GM18502 (cell line): ENCODE measurements at regions not wholly inside any gene's neighbourhood (a gene's known extent, or its start where the extent isn't known, plus 50 kb on each side); places are given as distances from the start of the nearest gene placed in this dataset.

Source experiments
- ATAC-seq: cut with Tn5 transposase; IDR thresholded peaks from one replicate; pipeline ENCODE4 v1.9.1; 2021; ENCODE audit warnings: mild to moderate bottlenecking; ENCODE audit not compliant: unreplicated experiment, poor library complexity

DNA sequence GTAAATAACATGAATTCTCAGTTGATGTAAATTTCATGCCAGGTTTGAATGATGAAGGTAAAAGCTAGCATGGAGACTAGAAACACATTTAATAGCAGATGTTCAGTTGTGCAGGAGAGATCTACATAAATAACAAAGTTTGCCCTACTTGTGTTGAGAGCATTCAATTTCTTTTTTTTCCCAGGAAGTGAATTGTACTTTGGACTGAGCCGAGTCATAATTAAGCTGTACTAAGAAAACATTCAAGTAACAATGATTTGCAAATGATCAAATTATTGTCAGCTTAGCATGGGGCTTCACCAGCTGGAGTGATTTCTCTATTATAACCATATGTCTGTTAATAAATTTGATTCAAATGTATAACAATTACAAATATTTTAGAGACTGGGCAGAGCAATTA, 893.5 kb upstream of the MAP3K7 start:
- ATAC-seq = no peak

- no peak for ATAC-seq
Measured at GRCh38 chr6:91477688-91478087, 890.8 kb upstream of the MAP3K7 start.

- peak; percentile 80 for ATAC-seq
Measured at GRCh38 chr6:91476000-91476399, 889.1 kb upstream of the MAP3K7 start.

- no peak for ATAC-seq
Measured at GRCh38 chr6:91465393-91465792, 878.5 kb upstream of the MAP3K7 start.

DNA sequence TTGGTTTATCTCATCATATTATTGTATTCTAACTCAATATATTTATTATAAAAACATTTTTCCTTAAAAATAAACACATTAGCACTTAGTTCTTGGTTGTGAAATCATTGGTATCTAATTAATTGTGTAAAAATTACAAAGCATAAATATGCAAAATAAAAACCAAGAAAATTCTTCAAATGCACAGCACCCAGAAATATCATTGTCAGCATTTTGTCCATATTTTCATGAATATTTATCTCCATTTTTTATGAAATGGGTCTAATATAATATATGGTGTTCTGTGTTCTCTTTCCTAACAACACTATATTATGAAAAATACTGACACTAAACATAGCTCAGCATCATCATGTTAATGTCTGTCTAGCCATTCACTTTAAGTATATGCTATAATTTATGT, 877.8 kb upstream of the MAP3K7 start:
- no peak for ATAC-seq

DNA sequence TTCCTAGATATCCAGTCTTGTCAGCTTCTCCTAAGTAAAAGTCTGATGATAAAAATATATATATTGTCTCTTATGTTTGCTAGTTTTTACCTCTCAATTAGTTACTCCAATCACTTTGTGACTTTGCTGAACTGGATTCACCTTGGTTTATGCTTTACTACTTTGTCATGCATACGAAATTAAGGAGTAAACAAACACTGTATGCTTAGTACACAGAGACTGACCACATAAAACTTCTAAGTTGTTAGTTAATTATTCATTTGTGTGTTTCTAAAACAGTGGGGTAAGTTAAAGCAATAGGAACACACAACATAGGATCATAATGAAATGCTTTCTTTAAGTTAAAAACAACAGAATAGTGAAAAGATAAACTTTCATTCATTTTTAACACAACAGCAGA, 877.3 kb upstream of the MAP3K7 start:
- ATAC-seq = no peak

DNA sequence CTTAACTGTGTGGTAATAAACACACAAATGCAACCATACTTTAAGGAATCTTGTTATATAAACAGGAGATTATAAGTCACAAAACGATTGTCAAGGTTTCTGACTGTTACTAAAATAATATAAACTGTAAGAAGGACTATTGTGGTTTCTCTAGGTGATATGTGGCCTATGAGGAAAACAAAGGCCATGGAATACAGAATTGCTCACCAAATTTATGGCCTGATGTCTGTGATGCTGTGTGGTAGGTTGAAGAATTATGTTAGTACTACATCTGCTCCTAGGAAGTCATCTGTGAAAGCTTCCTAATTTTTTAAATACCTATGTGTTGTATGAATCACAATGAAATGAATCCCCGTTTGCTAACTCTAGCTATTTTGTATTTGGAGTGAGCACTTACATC, 875.4 kb upstream of the MAP3K7 start:
- ATAC-seq = no peak

DNA sequence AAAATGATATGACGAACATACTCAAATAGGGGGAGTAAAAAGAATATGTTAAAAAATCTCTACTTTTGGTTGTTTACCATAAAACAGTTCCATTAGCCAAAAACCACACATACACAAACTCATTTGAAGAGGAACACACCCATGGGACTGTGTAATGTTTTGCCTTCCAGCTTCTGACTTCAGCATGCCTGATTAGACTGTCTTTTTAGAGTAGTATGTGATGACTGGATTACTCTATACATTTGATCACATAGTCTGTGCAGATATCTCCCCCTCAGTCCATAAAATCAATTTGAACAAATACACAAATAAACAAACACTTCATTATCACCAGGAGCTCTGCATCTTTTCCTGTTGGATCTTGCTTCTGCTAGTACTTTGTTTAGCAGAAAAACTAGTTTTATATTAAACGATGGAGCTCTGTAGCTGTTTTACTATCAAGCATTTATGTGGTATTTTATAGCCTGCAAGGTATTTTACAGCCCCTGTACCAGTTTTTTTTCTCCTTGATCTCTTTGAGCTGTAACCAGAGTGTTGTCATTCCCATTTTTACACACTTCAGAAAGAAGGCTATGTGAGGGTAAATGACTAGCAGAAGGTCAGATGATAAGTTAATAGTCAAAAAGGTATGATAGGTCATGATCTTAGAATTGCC, 866.5 kb upstream of the MAP3K7 start:
- no peak for ATAC-seq

GRCh38 chr6:91449539-91449938, 862.7 kb upstream of the MAP3K7 start:
- no peak for ATAC-seq

DNA sequence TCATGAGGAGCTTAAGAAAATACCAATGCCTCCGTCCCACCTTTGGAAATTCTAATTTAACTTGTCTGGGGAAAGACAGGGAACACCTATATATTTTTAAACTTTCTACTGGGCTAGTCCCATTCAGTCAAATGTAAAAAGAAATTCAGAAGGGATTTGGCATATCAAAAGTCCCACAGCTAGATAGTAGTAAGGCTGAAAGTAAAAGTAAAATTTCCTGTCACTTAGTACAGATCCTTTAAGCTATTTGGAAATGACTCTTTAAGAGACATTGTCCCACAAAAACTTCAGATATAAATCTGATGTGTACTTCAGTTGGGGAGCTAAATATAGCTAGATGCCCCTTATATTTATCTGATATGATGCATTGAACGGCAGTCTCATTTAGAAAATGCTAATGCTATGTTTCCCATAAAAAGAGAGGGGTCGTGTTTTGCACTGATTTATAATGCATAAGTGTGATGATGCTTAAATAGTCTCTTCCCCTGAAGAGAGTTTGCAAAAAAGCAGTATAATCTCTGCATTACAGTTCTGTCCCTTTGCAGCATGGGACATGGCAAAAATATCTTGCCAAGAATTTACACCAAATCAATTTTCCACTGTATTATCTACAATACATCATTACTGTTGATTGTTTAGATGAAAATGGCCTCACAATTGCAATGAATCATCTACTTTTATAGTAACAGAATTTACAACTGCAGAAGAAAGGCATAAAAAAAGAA, 860.8 kb upstream of the MAP3K7 start:
- peak; percentile 41 for ATAC-seq

- no peak for ATAC-seq
Measured at GRCh38 chr6:91447081-91447480, 860.2 kb upstream of the MAP3K7 start.

DNA sequence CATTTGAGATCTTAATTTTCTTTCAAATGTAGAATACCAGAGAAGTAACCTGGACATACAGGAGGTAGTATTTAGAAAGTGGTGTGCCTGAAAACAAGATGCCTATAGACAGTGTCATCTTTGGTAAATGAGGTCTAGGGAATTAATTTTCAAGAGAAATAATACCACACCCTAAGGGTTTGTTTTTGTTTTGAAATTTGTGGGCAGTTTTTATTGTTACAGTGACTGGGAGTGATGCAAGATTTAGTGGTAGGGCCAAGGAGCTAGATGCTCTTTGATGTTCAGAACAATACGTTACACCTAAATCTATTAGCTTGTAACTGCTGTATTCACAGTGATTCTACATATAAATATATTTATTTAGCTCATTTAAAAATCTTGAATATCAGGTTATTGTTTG, 856.5 kb upstream of the MAP3K7 start:
- no peak for ATAC-seq

GRCh38 chr6:91442342-91442741, 855.5 kb upstream of the MAP3K7 start:
- no peak for ATAC-seq

- ATAC-seq = no peak
Measured at GRCh38 chr6:91438570-91438969, 851.7 kb upstream of the MAP3K7 start.

DNA sequence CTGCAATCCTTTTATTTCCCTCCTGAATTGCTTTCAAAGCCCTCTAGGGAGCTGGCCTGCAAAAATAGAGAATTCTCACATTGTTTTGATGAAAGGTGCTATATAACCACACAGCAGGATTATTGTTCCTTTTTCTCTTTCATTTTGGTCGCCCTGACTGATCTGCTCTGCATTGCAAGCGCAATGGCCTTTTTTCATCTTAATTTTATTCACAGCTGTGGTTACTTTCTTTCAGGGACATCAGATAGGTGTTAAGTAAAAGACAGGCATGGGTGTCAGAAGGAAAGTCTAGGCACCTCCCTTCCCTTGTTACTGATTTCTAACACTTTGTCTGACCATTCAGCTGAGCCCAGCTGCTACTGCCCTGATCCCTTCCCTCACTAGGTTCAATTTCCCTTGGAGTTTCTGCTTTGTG, 850.5 kb upstream of the MAP3K7 start:
- no peak for ATAC-seq

GRCh38 chr6:91436448-91436847, 849.6 kb upstream of the MAP3K7 start:
- ATAC-seq = no peak

DNA sequence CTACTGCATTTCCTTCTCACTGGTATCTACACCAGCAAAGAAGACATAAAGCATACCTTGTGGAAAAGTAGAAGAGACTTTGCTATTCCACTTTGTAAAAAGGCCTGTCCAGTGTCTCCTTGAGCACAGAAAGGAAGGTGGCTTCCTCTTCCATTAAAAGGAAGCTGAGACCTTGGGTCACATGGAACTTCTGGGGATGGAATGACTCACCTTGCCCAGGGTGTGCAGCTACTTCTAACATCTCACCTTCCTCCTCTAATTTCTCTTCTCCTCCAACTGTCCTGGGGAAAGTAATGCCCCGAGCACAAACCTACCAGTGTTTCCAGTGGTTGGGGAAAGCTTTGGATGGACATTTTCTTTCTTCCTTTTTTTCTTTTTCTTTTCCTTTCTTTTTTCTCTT, 848.8 kb upstream of the MAP3K7 start:
- ATAC-seq = no peak

DNA sequence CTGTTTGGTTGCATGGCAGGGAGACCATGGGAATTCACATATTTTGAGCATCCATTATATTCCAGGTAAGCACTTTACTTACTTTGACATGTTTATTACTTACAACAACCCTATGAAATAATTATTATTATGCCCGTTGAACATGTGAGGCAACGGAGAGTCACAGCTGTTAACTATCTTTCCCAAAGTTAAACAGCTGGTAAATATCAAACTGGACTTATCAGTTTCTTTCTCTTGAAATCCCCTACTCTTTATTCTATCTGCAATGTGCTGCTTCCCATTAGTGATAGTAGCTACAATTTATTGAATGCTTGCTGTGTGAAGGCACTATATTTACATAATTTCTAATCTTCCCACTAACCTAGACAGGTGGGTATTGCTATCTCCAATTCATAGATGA, 847.7 kb upstream of the MAP3K7 start:
- ATAC-seq = no peak

- ATAC-seq = no peak
Measured at GRCh38 chr6:91433660-91434534, 847.0 kb upstream of the MAP3K7 start.

GRCh38 chr6:91428953-91429560, 842.2 kb upstream of the MAP3K7 start:
- ATAC-seq = no peak

- no peak for ATAC-seq
Measured at GRCh38 chr6:91428296-91428695, 841.4 kb upstream of the MAP3K7 start.
